GM12878 (cell line): ENCODE measurements at regions not wholly inside any gene's neighbourhood (a gene's known extent, or its start where the extent isn't known, plus 50 kb on each side); places are given as distances from the start of the nearest gene placed in this dataset.

Experiments used
- BRCA1 ChIP-seq: IDR thresholded peaks from 2 replicates; pipeline ENCODE4 v1.6.1; 2011; ENCODE audit warnings: low read depth, low read length, improper control_type of control experiment
- CTCF ChIP-seq, 3 experiments: IDR thresholded peaks in 2 of 3; conservative IDR thresholded peaks in 1 of 3; 2 replicates each; pipeline ENCODE4 v1.5.1; 2011; ENCODE audit warnings: low read depth in 3 of 3, low read length in 3 of 3, mild to moderate bottlenecking in 3 of 3, control low read depth in 2 of 3, moderate library complexity in 2 of 3, inconsistent platforms in 1 of 3, mixed read lengths in 1 of 3; ENCODE audit not compliant: control insufficient read depth in 2 of 3, insufficient read depth in 1 of 3; ENCODE audit errors: extremely low read depth in 1 of 3
- EP300 ChIP-seq, 2 experiments: fragments of 150-350 bp in 1 of 2; IDR thresholded peaks; 2 replicates each; pipeline ENCODE4 v1.6.1; 2011 to 2012; ENCODE audit warnings: low read depth in 2 of 2, low read length in 2 of 2, borderline replicate concordance in 1 of 2, improper control_type of control experiment in 1 of 2, inconsistent platforms in 1 of 2; ENCODE audit not compliant: control insufficient read depth in 1 of 2
- POLR2A ChIP-seq: IDR thresholded peaks from 2 replicates; pipeline ENCODE4 v1.6.1; 2011; ENCODE audit warnings: low read depth, mild to moderate bottlenecking, low read length
- POLR2AphosphoS5 ChIP-seq: IDR thresholded peaks from 2 replicates; pipeline ENCODE4 v1.6.1; 2011; ENCODE audit warnings: mild to moderate bottlenecking, low read length, inconsistent platforms
- RFX5 ChIP-seq: IDR thresholded peaks from 2 replicates; pipeline ENCODE4 v1.6.1; 2011; ENCODE audit warnings: low read depth, low read length, improper control_type of control experiment

DNA sequence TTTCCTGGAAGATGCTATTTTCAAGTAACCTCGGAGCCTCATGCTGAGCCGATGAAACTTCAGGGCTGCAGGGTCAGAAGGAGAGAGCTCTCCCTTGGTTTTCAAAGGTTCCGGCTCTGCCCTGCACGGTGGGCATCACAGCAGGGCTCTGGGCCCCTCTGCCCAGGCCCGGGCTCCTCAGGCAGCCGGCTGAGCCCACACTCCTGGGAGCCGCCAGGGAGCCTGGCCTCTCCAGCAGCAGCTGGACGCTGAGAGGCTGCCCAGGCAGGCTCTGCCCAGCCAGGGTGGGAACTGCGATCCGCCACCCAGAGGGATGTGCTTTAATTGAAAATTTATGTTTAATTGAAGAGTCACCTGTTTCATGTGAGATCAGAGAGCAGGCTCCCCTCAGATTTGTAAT lies 97.5 kb upstream of the MGMT start:
- no peak for TF ChIP-seq POLR2A
- TF ChIP-seq CTCF (IDR thresholded peaks at IDR 0.05 in 2 of 3, conservative IDR thresholded peaks at IDR 0.05 in 1 of 3; ENCODE audit: control insufficient read depth in 2 of 3, extremely low read depth in 1 of 3, insufficient read depth in 1 of 3, low read depth in 3 of 3, low read length in 3 of 3) = no peak
- no peak for TF ChIP-seq EP300 (IDR thresholded peaks at IDR 0.05; ENCODE audit: borderline replicate concordance in 1 of 2, control insufficient read depth in 1 of 2, low read depth in 2 of 2, low read length in 2 of 2)
- no peak for TF ChIP-seq BRCA1
- TF ChIP-seq POLR2AphosphoS5 = no peak
- TF ChIP-seq RFX5 = no peak
